CD4-positive, alpha-beta T cell treated with Interleukin-12 subunit alpha and Interleukin-12 subunit beta, for 1 hour (primary cell): ENCODE measurements at regions not wholly inside any gene's neighbourhood (a gene's known extent, or its start where the extent isn't known, plus 50 kb on each side); places are given as distances from the start of the nearest gene placed in this dataset.
A peak's percentile ranks its signal among the peaks of the same experiment; 100 is the strongest.

ENCODE experiments used
- DNase-seq: peaks from one replicate; pipeline ENCODE4 v3.0.0-alpha.2; 2020

GRCh38 chr17:14940938-14941265, 324.2 kb downstream of the PMP22 start:
- no peak for DNase-seq

DNA sequence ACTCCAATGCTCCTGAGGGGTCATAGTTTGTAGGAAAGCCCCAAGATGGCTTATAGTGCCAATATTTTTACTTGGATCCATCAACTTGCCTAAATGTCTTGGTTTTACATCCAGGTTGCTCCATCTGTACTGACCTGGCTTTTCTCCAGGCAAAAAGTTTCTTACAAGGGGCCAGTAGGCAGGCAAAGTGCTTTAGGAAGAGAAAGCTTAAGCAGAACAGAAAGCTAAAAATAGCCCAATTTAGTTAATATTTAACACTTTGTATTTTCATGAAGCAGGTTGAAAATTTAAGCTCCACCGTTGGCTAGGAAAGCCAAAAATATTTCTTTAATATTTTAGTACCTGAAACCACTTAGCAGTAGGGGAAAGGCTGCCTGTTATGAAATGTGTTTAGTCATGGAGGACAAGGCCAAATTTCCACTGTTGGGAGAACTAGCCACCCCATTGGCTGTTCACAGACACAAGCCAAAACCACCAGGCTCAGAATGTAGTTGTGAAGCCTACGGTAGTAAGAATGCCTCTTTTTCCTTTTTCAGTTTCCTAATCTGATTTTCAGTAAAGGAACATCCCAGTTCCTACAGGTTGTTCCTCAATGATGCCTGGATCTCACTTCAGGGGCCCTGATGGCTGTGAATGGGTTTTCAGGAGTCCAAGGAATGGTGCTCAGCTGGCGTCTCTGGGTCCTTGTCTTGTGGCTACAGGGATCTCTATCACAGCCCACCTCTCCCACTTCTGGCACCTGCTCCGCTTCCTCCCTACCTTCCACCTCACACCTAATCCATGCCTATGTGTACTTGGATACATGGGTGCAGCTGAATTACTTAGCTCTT, 324.8 kb downstream of the PMP22 start:
- DNase-seq: no peak

- no peak for DNase-seq
Measured at GRCh38 chr17:14935845-14936485, 329.2 kb downstream of the PMP22 start.

DNA sequence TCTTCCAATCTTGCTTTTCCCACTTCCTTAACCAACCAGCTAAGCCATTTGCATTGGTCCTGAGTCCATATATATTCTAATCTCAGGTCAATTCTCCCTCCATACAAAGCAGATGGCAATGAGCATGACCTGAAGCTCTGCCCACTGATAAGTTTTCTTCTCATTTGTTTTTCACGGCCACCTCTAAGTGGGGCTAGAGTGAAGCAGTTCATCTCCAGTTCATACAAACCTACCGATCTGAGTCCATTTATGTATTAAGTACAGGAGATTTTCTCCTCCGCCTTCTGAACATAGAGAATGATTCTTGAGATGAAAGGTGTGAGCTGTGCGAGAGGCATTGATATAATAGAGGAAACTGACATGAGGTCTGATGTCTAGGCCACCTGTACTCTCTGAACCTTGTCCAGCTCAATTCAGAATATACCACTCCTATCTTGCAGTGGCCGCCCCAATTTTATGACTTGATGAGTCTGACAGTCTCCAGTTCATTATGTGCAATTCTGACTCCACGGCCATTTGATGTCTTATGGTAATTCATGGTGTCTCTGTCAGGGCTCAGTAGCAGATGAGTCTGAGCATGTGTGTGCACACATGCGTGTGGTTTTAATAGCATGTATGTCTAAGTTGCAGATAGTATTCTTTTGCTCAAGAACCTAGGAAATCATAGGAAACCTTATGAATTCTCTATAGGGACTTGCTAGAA, 329.8 kb downstream of the PMP22 start:
- no peak for DNase-seq

DNA sequence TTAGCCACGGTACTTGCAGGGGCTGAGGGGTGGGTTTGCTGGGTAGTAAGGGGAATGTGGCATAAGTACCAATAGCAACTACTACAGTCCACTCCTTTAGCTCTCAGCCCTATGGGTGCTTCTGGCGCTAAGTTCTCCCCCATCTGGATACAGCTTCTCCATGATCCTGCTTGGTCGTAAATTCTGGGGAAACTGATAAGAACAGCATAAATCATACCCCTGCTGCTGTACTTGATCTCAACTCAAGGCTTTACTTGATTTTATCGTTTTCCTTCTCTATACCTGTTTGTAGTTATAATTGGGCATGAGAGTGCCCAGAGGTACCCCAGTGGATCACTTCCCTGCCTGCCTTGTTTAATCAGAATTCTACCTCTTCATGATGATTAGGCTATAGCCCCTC, 331.4 kb downstream of the PMP22 start:
- DNase-seq: no peak

- DNase-seq: peak; percentile 58
Measured at GRCh38 chr17:14926526-14927122, 338.5 kb downstream of the PMP22 start.

DNA sequence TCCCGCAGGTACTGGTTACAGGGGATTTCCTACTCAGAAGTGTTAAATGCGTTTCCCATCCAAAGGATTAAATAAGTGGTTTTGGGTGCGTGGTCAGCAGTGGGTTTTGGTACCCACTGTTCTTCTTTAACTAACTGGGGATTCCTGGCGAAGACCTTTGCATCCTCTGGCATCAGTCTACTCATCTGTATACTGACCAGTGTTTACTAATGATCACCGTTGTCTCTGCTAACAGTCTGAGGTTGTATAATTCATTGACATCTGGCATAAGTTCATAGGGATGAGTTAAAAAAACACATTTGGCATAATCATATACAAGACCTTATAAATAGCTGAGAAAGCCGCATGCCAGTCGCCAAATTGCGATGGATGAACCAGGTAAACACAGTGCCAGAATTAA, 339.1 kb downstream of the PMP22 start:
- no peak for DNase-seq

- no peak for DNase-seq
Measured at GRCh38 chr17:14925498-14925897, 339.6 kb downstream of the PMP22 start.

- no peak for DNase-seq
Measured at GRCh38 chr17:14923981-14924380, 341.1 kb downstream of the PMP22 start.

DNA sequence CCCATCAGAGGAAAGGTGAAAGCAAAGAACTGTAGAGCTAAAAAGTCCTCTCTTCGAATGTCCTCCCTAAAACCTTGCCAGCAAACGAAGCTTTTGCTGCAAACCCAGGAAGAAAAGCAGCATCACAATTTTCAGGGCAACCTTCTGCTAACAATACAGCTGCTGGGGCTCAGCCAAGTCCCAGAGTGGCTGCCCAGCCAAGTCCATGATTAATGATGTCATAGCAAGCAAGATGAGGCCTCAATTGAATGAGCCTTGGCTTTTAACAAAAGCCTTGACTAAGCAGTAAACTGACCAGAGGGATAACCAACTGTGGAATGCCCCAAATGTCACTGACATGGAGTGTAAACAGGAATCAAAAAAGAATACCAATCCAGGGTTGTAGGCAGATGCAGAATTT, 342.7 kb downstream of the PMP22 start:
- DNase-seq: no peak

- no peak for DNase-seq
Measured at GRCh38 chr17:14921936-14922335, 343.2 kb downstream of the PMP22 start.

- DNase-seq: no peak
Measured at GRCh38 chr17:14919631-14920213, 345.4 kb downstream of the PMP22 start.

DNA sequence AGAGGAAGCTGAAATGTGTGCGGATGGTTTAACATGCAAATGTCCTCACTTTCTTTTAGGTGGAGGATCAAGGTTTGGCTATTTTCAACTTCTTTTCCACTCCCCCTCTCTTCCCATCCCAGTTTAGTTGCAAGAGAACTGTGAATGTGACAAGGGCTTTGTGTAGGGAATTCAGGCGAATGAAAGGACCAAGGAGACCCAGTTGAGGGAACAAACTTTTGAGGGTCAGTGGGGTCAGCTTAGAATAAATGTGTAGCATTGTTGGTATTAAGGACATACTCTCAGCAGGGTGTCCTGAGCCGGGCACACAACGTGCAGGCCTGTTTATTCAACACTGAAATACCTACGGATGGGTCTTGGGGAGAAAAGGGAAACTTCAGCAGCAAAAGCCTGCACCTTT, 346.0 kb downstream of the PMP22 start:
- no peak for DNase-seq

- no peak for DNase-seq
Measured at GRCh38 chr17:14918540-14918939, 346.6 kb downstream of the PMP22 start.

GRCh38 chr17:14910916-14911315, 354.2 kb downstream of the PMP22 start:
- DNase-seq: no peak

- DNase-seq: no peak
Measured at GRCh38 chr17:14904386-14904785, 360.7 kb downstream of the PMP22 start.

DNA sequence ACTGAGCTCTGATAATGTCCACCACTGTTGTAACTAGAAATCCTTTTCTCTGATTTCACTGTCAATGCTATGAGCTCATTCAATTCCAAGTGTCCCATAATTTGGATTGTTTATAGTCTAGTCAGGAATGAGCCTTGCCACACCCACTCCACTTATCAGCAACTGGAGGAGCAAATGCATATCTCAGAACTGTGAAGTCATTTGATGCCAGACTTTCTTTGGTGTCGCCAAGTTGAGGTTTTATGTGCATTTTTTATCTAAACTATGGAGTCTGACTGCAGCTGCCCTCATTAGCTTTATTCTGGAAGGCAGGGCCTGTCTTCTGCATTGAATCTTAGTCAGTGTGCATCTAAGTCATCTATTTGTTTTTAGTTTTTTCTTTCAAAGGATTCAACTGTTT, 361.3 kb downstream of the PMP22 start:
- DNase-seq: no peak

- DNase-seq: no peak
Measured at GRCh38 chr17:14902803-14903202, 362.3 kb downstream of the PMP22 start.

- DNase-seq: no peak
Measured at GRCh38 chr17:14902297-14902696, 362.8 kb downstream of the PMP22 start.

GRCh38 chr17:14901376-14901775, 363.8 kb downstream of the PMP22 start:
- no peak for DNase-seq

DNA sequence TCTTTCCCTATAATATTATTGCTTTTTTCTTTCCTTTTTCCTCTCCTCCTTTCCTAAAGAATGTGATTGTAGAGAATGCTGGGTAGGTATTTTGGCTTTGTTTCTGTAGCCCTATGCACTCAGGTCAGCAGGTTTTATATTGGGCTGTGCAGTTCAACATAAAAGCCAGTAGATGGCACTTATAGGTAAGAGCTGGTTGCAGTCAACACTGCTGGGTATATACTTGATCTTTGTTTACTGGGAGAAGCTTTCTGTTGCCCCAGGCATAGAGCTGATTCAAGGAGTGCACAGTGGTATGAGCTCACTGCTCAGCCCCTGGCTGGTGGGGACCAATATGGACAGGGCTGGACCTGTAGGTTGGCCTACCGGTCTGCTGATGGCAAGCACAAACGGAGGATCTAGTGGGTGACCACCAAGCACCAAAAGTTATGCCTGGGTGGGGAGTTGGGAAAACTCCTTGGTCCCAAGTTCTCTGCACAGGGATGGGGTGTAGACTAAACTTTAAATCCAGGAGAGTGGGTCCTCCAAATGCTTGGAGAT, 378.9 kb downstream of the PMP22 start:
- no peak for DNase-seq

DNA sequence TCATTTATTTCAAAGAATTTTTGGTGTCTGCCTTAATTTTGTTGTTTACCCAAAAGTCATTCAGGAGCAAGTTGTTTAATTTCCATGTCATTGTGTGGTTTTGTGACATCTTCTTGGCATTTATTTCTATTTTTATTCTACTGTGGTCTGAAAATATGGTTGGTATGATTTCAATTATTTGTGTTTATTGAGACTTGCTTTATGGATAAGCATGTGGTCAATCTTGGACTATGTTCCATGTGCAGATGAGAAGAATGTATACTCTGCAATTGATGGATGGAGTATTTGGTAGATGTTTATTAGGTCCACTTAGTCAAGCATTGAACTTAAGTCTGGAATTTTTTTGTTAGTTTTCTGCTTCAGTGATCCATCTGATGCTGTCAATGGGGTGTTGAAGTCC, 383.0 kb downstream of the PMP22 start:
- no peak for DNase-seq
